ENCODE measurements at regions not wholly inside any gene's neighbourhood (a gene's known extent, or its start where the extent isn't known, plus 50 kb on each side); places are given as distances from the start of the nearest gene placed in this dataset.

- H3K14ac ChIP-seq (ENCODE audit: insufficient read depth, low read length), result no peak overlapping the region
- no peak overlapping the region for H3T11ph ChIP-seq (ENCODE audit: low read length)
- H4K8ac ChIP-seq (replicated peaks; ENCODE audit: insufficient read length, low read depth, low read length), result no peak overlapping the region
- H3K4me1 ChIP-seq (ENCODE audit: insufficient read depth, low read length), result no peaks in the 10 kb centered on the region
- TF ChIP-seq CTCF (conservative IDR thresholded peaks at IDR 0.05), result no peak
- H3K9ac ChIP-seq (ENCODE audit: extremely low read depth, insufficient read length, low read length), result no peak overlapping the region
- no peak overlapping the region for H2BK120ac ChIP-seq (ENCODE audit: low read depth, low read length, poor library complexity, severe bottlenecking)
- Mint-ChIP-seq H3K4me1 (no peaks in the 10 kb centered on the region; a peak in 1 of 4 replicates), H3K36me3 (ENCODE audit: insufficient read depth in 1 of 3, low read depth in 3 of 3) (peaks cover 0 to 4% (median 3%) of the 10 kb centered on the region in 3 experiments; a peak in 5 of 7 replicates), H3K27me3 (ENCODE audit: low read depth) (peaks cover 7% of the 10 kb centered on the region; the same call in 1 of the 2 replicates), H3K9me3 (peaks cover 4 to 6% of the 10 kb centered on the region in 2 experiments; a peak in 4 of 5 replicates), H3K4me3 (no peak overlapping the region), H3K27ac (no peak overlapping the region)
- no peak overlapping the region for H3K23ac ChIP-seq (ENCODE audit: insufficient read length, low read depth, low read length)
- H4K91ac ChIP-seq (ENCODE audit: insufficient read length, low read depth, low read length), result no peak overlapping the region
- no peak overlapping the region for H2AK5ac ChIP-seq (ENCODE audit: insufficient read length, low read length)
- no peak overlapping the region for H3K56ac ChIP-seq (ENCODE audit: insufficient read length, low read depth, low read length)
- no peak for DNase-seq
- no peak overlapping the region for H4K5ac ChIP-seq (ENCODE audit: insufficient read length, low read depth, low read length)
- H2BK12ac ChIP-seq (ENCODE audit: insufficient read length, low read depth, low read length), result no peak overlapping the region
- no peak overlapping the region for H3K4me2 ChIP-seq (ENCODE audit: insufficient read depth, insufficient read length, low read length)
- no CpG with 5 or more reads among the region's 4 CpGs for WGBS (ENCODE audit: extremely low coverage, insufficient read length, low lambda C conversion rate)
- H3K79me1 ChIP-seq (ENCODE audit: insufficient read depth, low read depth, low read length, poor library complexity, severe bottlenecking), result no peaks in the 10 kb centered on the region
- no peaks in the 10 kb centered on the region; the same call in 1 of the 2 replicates for H3K27me3 ChIP-seq (ENCODE audit: insufficient read depth, low read length)
- H3K18ac ChIP-seq (ENCODE audit: insufficient read length, low read depth, low read length), result no peak overlapping the region
- no peak overlapping the region for H3K27ac ChIP-seq (ENCODE audit: insufficient read length, low read depth, low read length)
- no peaks in the 10 kb centered on the region for H3K9me3 ChIP-seq (ENCODE audit: control insufficient read depth, low read depth, low read length)
- H2AFZ ChIP-seq (ENCODE audit: low read length), result no peak overlapping the region
- no peaks in the 10 kb centered on the region for H3K23me2 ChIP-seq (ENCODE audit: insufficient read length, low read depth, low read length, poor library complexity, severe bottlenecking)
- no peak overlapping the region for H2BK20ac ChIP-seq (ENCODE audit: low read depth, low read length, poor library complexity, severe bottlenecking)
- H2BK5ac ChIP-seq (ENCODE audit: insufficient read length, low read length), result no peak overlapping the region
- no peak overlapping the region for H3K4ac ChIP-seq (ENCODE audit: low read depth, low read length)
- H3K79me2 ChIP-seq (ENCODE audit: insufficient read depth, low read length), result no peaks in the 10 kb centered on the region
- no peak overlapping the region for H2BK15ac ChIP-seq (ENCODE audit: low read depth, low read length)
- H4K20me1 ChIP-seq (ENCODE audit: control insufficient read depth, insufficient read depth, insufficient read length), result no peaks in the 10 kb centered on the region
Observed at GRCh38 chr12:126667339-126667738, 1599.6 kb upstream of the TMEM132C start.

Measured in H9 (cell line).